ENCODE measurements at regions not wholly inside any gene's neighbourhood (a gene's known extent, or its start where the extent isn't known, plus 50 kb on each side); places are given as distances from the start of the nearest gene placed in this dataset.

DNA sequence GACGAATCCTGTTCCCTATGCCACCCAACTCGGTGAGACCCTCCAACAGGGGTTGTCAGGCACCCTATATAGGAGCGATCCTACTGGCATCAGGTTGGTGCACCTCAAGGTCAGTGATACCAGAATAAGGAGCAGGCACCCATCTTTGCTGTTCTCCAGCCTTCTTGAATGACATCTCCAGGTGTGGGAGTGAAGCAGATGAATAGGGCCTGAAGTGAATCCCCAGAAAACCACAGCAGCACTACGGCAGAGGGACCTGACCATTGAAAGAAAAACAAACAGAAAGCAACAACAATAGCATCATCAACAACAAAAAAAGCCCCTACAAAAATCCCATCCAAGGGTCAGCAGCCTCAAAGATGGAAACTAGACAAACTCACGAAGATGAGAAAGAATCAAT is 445.2 kb upstream of the ATP2B1 start:
- TF ChIP-seq, protein P1, sequence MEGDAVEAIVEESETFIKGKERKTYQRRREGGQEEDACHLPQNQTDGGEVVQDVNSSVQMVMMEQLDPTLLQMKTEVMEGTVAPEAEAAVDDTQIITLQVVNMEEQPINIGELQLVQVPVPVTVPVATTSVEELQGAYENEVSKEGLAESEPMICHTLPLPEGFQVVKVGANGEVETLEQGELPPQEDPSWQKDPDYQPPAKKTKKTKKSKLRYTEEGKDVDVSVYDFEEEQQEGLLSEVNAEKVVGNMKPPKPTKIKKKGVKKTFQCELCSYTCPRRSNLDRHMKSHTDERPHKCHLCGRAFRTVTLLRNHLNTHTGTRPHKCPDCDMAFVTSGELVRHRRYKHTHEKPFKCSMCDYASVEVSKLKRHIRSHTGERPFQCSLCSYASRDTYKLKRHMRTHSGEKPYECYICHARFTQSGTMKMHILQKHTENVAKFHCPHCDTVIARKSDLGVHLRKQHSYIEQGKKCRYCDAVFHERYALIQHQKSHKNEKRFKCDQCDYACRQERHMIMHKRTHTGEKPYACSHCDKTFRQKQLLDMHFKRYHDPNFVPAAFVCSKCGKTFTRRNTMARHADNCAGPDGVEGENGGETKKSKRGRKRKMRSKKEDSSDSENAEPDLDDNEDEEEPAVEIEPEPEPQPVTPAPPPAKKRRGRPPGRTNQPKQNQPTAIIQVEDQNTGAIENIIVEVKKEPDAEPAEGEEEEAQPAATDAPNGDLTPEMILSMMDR (IDR thresholded peaks at IDR 0.05), result no peak
- TF ChIP-seq POLR2A (IDR thresholded peaks at IDR 0.05), result no peak
